LNCaP clone FGC (cell line): ENCODE measurements at regions not wholly inside any gene's neighbourhood (a gene's known extent, or its start where the extent isn't known, plus 50 kb on each side); places are given as distances from the start of the nearest gene placed in this dataset.

Source experiments
- DNase-seq: peaks from one replicate; pipeline ENCODE4 v3.0.0-alpha.2; 2011; ENCODE audit warnings: low read depth
- H3K4me3 ChIP-seq: 2 replicates; pipeline ENCODE4 v1.5.1; 2011; ENCODE audit warnings: mild to moderate bottlenecking, low read depth, low read length, control low read depth
- TF ChIP-seq, protein P1 (sequence below): IDR thresholded peaks from 2 replicates; pipeline ENCODE4 v1.5.1; 2012; ENCODE audit warnings: mild to moderate bottlenecking; ENCODE audit not compliant: control insufficient read depth, insufficient read depth; ENCODE audit errors: extremely low read depth

DNA sequence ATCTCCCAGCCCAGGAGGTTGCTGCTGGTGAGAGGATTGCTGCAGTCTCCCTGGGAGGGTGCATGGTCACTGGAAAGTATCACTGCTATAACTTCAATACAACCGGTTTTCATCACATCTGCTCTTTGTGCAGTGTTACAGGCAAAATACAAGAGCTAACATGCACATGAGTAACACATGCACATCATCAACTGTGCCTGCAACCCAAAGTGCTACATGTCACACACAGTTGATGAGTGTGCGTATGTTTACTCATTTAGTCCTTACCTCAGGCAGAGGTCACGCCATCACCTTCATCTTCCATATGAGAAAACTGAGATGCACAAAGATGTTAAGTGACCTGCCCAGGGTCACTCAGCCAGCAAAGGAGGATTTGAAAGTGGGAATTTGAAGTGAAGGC is 277.7 kb downstream of the FAM72C start:
- no peak for DNase-seq
- TF ChIP-seq, protein P1, sequence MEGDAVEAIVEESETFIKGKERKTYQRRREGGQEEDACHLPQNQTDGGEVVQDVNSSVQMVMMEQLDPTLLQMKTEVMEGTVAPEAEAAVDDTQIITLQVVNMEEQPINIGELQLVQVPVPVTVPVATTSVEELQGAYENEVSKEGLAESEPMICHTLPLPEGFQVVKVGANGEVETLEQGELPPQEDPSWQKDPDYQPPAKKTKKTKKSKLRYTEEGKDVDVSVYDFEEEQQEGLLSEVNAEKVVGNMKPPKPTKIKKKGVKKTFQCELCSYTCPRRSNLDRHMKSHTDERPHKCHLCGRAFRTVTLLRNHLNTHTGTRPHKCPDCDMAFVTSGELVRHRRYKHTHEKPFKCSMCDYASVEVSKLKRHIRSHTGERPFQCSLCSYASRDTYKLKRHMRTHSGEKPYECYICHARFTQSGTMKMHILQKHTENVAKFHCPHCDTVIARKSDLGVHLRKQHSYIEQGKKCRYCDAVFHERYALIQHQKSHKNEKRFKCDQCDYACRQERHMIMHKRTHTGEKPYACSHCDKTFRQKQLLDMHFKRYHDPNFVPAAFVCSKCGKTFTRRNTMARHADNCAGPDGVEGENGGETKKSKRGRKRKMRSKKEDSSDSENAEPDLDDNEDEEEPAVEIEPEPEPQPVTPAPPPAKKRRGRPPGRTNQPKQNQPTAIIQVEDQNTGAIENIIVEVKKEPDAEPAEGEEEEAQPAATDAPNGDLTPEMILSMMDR = no peak
- no peak overlapping the region for H3K4me3 ChIP-seq

DNA sequence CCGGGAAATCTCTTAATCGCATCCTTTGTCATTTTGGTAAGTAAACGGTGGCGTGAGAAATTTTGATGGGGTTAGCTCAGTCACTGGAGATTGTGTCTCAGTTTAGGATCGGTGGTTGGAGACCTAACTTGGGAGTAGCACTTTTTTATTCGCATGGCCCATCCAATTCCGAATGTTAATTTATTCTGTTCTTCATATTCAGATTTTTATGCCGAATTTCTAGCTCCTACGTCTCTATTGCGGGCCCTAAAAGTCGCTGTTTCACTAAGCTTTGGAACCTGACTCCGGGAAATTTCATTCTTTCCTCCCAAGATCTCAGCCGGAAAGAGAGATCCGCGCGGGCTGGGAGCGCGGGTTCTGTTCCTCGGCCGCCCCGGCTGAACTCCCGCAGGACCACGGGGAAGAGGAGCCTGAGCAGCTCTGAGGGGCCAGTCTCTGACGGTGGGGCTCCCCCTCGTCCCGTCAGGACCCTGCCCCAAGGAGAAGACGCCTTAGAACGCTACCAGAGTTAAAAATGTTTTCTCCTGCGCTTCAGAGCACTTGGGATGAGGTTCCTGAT is 279.7 kb downstream of the FAM72C start:
- TF ChIP-seq, protein P1 = no peak
- H3K4me3 ChIP-seq = no peak overlapping the region
- no peak for DNase-seq

DNA sequence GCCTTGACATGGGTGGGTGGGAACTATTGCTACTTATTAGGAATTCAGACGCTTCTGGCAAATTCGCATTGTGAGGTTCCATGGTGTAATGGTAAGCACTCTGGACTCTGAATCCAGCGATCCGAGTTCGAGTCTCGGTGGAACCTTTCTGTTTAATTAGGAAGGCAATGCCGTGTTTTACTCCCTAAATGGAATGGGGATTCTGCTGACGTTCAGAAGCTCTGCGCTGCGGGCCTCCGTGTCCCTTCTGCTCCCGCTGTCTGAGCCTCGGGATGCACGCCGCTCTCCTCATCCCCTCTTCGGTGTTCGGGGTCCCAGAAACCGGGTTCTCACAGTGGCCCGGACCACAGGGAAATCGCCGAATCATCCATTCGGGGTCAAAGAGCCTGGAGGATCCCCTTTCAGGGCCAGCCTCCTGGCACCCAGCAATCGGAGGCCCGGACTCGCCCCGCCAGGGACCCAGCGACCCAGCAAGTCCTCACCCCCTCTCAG is 280.3 kb downstream of the FAM72C start:
- H3K4me3 ChIP-seq = no peak overlapping the region
- TF ChIP-seq, protein P1 = no peak
- no peak for DNase-seq

DNA sequence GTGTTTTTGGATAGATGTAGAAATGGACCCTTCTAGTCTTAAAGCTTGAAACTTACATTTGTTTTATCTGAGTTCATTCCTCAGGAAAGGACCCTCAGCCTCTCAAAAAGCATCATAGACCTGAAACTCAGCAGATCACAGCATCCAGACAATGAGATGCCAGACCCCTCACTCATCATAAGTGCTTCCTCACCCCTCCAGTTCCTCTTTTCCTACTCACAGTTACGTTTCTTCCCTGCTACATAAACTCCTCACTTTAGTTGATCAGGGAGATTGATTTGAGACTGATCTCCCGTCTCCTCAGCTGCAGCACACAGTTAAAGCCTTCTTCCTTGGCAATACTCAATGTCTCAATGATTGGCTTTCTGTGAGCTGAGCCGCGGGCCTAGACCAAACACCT is 282.0 kb downstream of the FAM72C start:
- TF ChIP-seq, protein P1 = no peak
- no peak overlapping the region for H3K4me3 ChIP-seq
- no peak for DNase-seq

DNA sequence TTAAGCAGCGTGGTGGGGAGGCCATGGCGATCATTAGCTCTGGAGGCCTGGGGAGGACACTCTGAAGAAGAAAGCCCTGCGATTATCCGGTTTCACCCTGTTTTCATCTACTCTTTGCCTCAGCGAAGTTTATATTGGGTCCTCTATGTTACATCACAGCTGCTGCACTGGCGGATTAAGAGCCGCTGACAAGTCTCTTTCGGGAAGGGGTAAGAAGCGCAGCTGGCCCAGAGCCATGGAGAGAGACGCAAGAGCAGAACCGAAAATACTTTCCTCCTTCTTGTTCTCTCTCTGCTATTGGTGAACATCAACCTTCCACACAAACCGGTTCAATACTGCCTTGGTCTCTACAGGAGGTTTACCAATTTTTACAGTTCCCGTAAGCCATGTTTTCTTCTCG is 291.5 kb downstream of the FAM72C start:
- no peak overlapping the region for H3K4me3 ChIP-seq
- TF ChIP-seq, protein P1 = no peak
- DNase-seq = no peak

DNA sequence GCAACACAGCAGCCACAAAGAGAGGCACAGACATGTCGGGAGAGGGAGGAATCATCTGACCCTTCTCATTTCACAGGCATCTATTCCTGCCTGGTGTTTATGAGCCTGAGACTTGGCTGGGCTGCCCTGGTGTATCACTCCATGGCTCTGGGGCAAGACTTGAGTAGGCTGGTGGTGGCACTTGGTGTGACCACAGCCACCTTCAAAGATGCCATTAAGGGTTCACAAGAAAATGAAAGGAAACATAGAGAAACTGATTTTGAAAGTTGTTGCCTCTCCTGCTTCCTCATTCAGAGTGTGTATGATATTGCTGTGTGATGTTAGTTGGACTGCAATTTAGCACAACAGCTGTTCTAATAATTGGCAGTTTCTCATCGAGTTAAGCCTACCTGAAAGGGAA is 298.8 kb downstream of the FAM72C start:
- TF ChIP-seq, protein P1 = no peak
- no peak for DNase-seq
- no peak overlapping the region for H3K4me3 ChIP-seq

DNA sequence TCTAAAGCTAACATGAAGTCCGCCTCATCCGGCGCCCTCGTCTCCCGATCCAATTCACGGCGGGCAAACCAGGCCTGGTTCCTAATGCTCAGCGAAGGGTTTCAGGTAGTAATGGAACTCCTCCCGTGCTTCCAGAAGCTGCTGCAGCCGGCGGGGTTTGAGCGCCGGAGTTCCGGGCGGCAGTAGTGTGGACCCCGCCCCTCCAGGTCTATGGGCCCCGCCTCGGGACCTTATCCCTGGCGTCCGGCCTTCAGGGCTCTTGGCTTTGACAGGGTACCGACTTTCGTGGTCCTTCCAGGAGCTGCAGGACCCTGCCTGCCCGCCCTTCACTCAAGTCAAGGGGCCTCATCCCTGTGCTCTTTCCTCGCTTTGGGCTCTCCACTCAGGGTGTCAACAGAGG is 304.1 kb downstream of the FAM72C start:
- no peak for DNase-seq
- TF ChIP-seq, protein P1 = no peak

More for the DNA sequence above, 304.1 kb downstream of the FAM72C start:
- no peak overlapping the region for H3K4me3 ChIP-seq
